Activated CD4-positive, alpha-beta memory T cell treated with anti-CD3 and anti-CD28 coated beads, Interleukin-2, amount 10 ng/mL, durations not matched to agents 7 days and 5 days (primary cell): ENCODE measurements at regions not wholly inside any gene's neighbourhood (a gene's known extent, or its start where the extent isn't known, plus 50 kb on each side); places are given as distances from the start of the nearest gene placed in this dataset.
"Not testable (repeated sequence)": the region's sequence is repeated elsewhere in the genome, so short reads cannot be mapped to it uniquely, and the experiment has no call there.

Source experiments
- CTCF ChIA-PET: fragments of 350-600 bp; sonication (Branson Sonifier 250); formaldehyde crosslinking; loops from one replicate; lab custom pipeline; 2021; ENCODE audit warnings: antibody characterized with exemption, inconsistent platforms; lab: Charles Lee
- POLR2A ChIA-PET: fragments of 350-600 bp; sonication (Branson Sonifier 250); formaldehyde crosslinking; loops from one replicate; lab custom pipeline; 2021; ENCODE audit warnings: antibody characterized with exemption; lab: Charles Lee
- DNase-seq: peaks from one replicate; pipeline ENCODE4 v3.0.0-alpha.2; 2020
- H3K27ac Mint-ChIP-seq: one replicate; pipeline ENCODE4 v1.8.0; 2021; ENCODE audit warnings: mild to moderate bottlenecking, mixed read lengths
- H3K27me3 Mint-ChIP-seq: one replicate; pipeline ENCODE4 v1.8.0; 2021; ENCODE audit warnings: mixed read lengths
- H3K36me3 Mint-ChIP-seq: one replicate; pipeline ENCODE4 v1.8.0; 2021; ENCODE audit warnings: low read depth, mixed read lengths
- H3K4me1 Mint-ChIP-seq: one replicate; pipeline ENCODE4 v1.8.0; 2021; ENCODE audit warnings: mixed read lengths
- H3K4me3 Mint-ChIP-seq: one replicate; pipeline ENCODE4 v1.8.0; 2021; ENCODE audit warnings: mild to moderate bottlenecking, mixed read lengths
- H3K9me3 Mint-ChIP-seq: one replicate; pipeline ENCODE4 v1.8.0; 2021; ENCODE audit warnings: mixed read lengths

DNA sequence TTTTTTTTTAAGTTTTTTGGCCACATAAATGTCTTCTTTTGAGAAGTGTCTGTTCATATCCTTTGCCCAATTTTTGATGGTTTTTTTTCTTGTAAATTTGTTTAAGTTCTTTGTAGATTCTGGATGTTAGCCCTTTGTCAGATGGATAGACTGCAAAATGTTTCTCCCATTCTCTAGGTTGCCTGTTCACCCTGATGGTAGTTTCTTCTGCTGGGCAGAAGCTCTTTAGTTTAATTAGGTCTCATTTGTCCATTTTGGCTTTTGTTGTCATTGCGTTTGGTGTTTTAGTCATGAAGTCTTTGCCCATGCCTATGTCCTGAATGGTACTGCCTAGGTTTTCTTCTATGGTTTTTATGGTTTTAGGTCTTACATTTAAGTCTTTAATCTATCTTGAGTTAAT, 320.9 kb upstream of the SETBP1 start:
- H3K9me3 Mint-ChIP-seq, CTCF ChIA-PET, H3K27me3 Mint-ChIP-seq, H3K4me3 Mint-ChIP-seq, H3K36me3 Mint-ChIP-seq, H3K27ac Mint-ChIP-seq, DNase-seq, POLR2A ChIA-PET, H3K4me1 Mint-ChIP-seq: not testable (repeated sequence)

- POLR2A ChIA-PET, H3K4me1 Mint-ChIP-seq, H3K36me3 Mint-ChIP-seq, DNase-seq, H3K27me3 Mint-ChIP-seq, H3K27ac Mint-ChIP-seq, H3K4me3 Mint-ChIP-seq, H3K9me3 Mint-ChIP-seq, CTCF ChIA-PET: not testable (repeated sequence)
Measured at GRCh38 chr18:44362213-44362612, 318.5 kb upstream of the SETBP1 start.

DNA sequence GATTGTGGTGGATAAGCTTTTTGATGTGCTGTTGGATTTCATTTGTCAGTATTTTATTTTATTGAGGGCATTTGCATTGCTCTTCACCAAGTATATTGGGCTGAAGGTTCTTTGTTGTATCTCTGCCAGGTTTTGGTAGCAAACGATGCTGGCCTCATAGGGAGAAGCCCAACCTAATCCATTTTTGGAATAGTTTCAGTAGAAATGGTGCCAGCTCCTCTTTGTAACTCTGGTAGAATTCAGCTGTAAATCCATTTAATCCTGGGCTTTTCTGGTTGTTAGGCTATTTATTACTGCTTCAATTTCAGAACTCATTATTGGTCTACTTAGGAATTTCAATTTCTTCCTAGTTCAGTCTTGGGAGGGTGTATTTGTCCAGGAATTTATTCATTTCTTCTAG, 309.8 kb upstream of the SETBP1 start:
- no peaks in the 10 kb centered on the region for H3K27me3 Mint-ChIP-seq
- DNase-seq: no peak

GRCh38 chr18:44374966-44375365, 305.7 kb upstream of the SETBP1 start:
- Mint-ChIP-seq H3K27ac (no peak overlapping the region), H3K27me3 (no peaks in the 10 kb centered on the region)

More for the DNA sequence above, 309.8 kb upstream of the SETBP1 start:
- no peak overlapping the region for H3K4me3 Mint-ChIP-seq
- H3K27ac Mint-ChIP-seq: no peak overlapping the region
- ChIA-PET POLR2A (no interaction called here), CTCF (no interaction called here)
- H3K9me3 Mint-ChIP-seq: peaks cover 9% of the 10 kb centered on the region
- H3K36me3 Mint-ChIP-seq: no peaks in the 10 kb centered on the region
- no peaks in the 10 kb centered on the region for H3K4me1 Mint-ChIP-seq

GRCh38 chr18:44386401-44386800, 294.3 kb upstream of the SETBP1 start:
- POLR2A ChIA-PET: interaction anchor here (0.6 kb wide), 1 partner anchor 275 kb away, joined by 3 read pairs; no protein-coding TSS in a partner anchor
- no peaks in the 10 kb centered on the region for H3K36me3 Mint-ChIP-seq

More at GRCh38 chr18:44374966-44375365, 305.7 kb upstream of the SETBP1 start:
- ChIA-PET CTCF (no interaction called here), POLR2A (no interaction called here)
- DNase-seq: no peak
- peaks cover 9% of the 10 kb centered on the region for H3K9me3 Mint-ChIP-seq
- H3K36me3 Mint-ChIP-seq: no peaks in the 10 kb centered on the region
- H3K4me1 Mint-ChIP-seq: no peaks in the 10 kb centered on the region
- H3K4me3 Mint-ChIP-seq: no peak overlapping the region

GRCh38 chr18:44388329-44388728, 292.4 kb upstream of the SETBP1 start:
- ChIA-PET CTCF (no interaction called here), POLR2A (no interaction called here)
- H3K9me3 Mint-ChIP-seq: no peaks in the 10 kb centered on the region
- DNase-seq: no peak
- no peak overlapping the region for H3K27ac Mint-ChIP-seq
- no peaks in the 10 kb centered on the region for H3K4me1 Mint-ChIP-seq
- H3K36me3 Mint-ChIP-seq: no peaks in the 10 kb centered on the region
- no peaks in the 10 kb centered on the region for H3K27me3 Mint-ChIP-seq
- H3K4me3 Mint-ChIP-seq: no peak overlapping the region

More at GRCh38 chr18:44386401-44386800, 294.3 kb upstream of the SETBP1 start:
- Mint-ChIP-seq H3K27ac (no peak overlapping the region), H3K4me1 (no peaks in the 10 kb centered on the region), H3K9me3 (no peaks in the 10 kb centered on the region), H3K4me3 (no peak overlapping the region), H3K27me3 (no peaks in the 10 kb centered on the region)
- DNase-seq: no peak
- CTCF ChIA-PET: no interaction called here

- Mint-ChIP-seq H3K36me3 (no peaks in the 10 kb centered on the region), H3K9me3 (no peaks in the 10 kb centered on the region), H3K27ac (no peak overlapping the region), H3K4me3 (no peak overlapping the region), H3K27me3 (no peaks in the 10 kb centered on the region), H3K4me1 (no peaks in the 10 kb centered on the region)
- CTCF ChIA-PET: no interaction called here
- POLR2A ChIA-PET: no interaction called here
- DNase-seq: no peak
Measured at GRCh38 chr18:44392933-44393332, 287.8 kb upstream of the SETBP1 start.

DNA sequence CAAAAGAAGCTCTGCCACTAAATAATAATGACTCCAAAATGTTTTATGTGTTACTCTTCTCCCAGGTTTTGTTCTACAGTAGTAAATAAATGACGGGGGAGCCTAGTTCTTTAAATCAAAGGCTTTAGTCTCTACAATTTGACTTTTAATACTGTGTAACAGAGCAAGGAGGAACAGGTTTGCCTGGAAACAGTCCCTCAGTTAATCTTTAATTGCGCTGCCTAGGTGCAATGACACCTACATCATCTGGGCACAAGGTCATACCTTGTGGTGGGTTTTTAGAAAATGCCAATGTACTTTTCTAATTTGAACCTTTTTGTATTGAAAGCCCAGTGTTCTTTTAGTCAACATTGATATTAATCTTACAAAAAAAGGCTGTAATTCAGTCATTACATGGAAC, 287.3 kb upstream of the SETBP1 start:
- Mint-ChIP-seq H3K9me3 (no peaks in the 10 kb centered on the region), H3K36me3 (no peaks in the 10 kb centered on the region), H3K4me3 (no peak overlapping the region), H3K27ac (no peak overlapping the region), H3K4me1 (no peaks in the 10 kb centered on the region), H3K27me3 (no peaks in the 10 kb centered on the region)
- ChIA-PET POLR2A (no interaction called here), CTCF (no interaction called here)
- no peak for DNase-seq

- no peak overlapping the region for H3K4me3 Mint-ChIP-seq
- ChIA-PET CTCF (no interaction called here), POLR2A (no interaction called here)
- no peaks in the 10 kb centered on the region for H3K4me1 Mint-ChIP-seq
- H3K27me3 Mint-ChIP-seq: no peaks in the 10 kb centered on the region
- DNase-seq: no peak
- no peaks in the 10 kb centered on the region for H3K9me3 Mint-ChIP-seq
- H3K36me3 Mint-ChIP-seq: no peaks in the 10 kb centered on the region
- H3K27ac Mint-ChIP-seq: no peak overlapping the region
Measured at GRCh38 chr18:44396550-44396949, 284.1 kb upstream of the SETBP1 start.

DNA sequence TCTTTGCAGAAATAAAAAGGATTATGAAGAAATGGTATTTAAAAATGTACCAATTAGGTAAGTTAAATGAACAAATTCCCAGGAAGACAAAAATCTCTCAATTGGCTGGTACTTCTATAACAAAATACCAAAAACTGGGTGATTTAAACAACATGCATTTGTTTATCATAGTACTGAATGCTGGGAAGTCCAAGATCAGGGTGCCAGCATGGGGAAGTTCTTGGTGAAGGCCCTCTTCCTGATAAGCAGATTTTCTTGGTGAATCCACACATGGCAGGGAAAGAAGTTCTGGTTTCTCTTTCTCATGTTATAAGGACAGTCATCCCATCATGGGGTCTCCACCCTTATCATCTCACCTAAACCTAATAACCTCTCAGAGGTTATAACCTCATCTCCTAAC, 271.6 kb upstream of the SETBP1 start:
- H3K36me3 Mint-ChIP-seq: no peaks in the 10 kb centered on the region
- H3K27me3 Mint-ChIP-seq: no peaks in the 10 kb centered on the region
- no peak overlapping the region for H3K27ac Mint-ChIP-seq
- no peaks in the 10 kb centered on the region for H3K4me1 Mint-ChIP-seq
- CTCF ChIA-PET: no interaction called here
- no peaks in the 10 kb centered on the region for H3K9me3 Mint-ChIP-seq
- POLR2A ChIA-PET: no interaction called here
- no peak for DNase-seq
- no peak overlapping the region for H3K4me3 Mint-ChIP-seq

GRCh38 chr18:44409515-44409914, 271.2 kb upstream of the SETBP1 start:
- no peak for DNase-seq
- H3K4me1 Mint-ChIP-seq: no peaks in the 10 kb centered on the region
- ChIA-PET CTCF (no interaction called here), POLR2A (no interaction called here)
- no peaks in the 10 kb centered on the region for H3K9me3 Mint-ChIP-seq
- no peak overlapping the region for H3K27ac Mint-ChIP-seq
- H3K36me3 Mint-ChIP-seq: no peaks in the 10 kb centered on the region
- H3K4me3 Mint-ChIP-seq: no peak overlapping the region
- H3K27me3 Mint-ChIP-seq: no peaks in the 10 kb centered on the region

- no peak for DNase-seq
- H3K4me1 Mint-ChIP-seq: no peaks in the 10 kb centered on the region
- ChIA-PET CTCF (no interaction called here), POLR2A (interaction anchor here (0.6 kb wide), 1 partner anchor 11 kb away, joined by 3 read pairs; no protein-coding TSS in a partner anchor)
- H3K27me3 Mint-ChIP-seq: no peaks in the 10 kb centered on the region
- no peak overlapping the region for H3K4me3 Mint-ChIP-seq
- H3K36me3 Mint-ChIP-seq: no peaks in the 10 kb centered on the region
- H3K27ac Mint-ChIP-seq: no peak overlapping the region
- H3K9me3 Mint-ChIP-seq: no peaks in the 10 kb centered on the region
Measured at GRCh38 chr18:44410740-44411139, 269.9 kb upstream of the SETBP1 start.

DNA sequence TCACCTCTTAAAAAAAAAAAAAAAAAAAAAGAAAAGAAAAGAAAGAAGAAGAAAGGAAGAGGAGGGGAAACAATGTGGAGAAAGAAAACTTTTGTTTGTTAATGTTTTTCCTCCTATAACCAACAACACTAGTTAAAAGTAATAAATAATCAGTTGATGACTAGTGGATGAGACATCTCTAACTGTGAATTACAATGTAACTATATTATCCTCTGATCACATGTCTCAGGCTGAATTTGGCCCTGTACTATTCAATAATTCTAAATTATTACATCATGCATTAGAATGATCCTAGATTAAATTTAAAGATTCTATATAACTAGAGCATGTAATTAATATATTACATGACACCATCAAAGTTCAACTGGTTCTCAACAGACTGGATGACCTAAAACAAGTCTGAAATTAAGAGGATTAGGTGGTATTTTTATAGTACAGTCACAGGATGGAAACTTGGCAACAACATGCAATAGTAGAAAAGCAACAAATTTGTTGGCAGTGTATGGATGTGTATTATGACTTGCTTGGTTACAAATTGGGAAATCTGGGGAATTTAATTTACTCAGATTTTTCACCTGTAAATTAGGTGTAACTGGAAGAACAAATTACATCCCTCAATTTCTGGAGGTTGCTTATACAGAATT, 269.3 kb upstream of the SETBP1 start:
- Mint-ChIP-seq H3K27ac (no peak overlapping the region), H3K9me3 (no peaks in the 10 kb centered on the region), H3K4me3 (no peak overlapping the region), H3K36me3 (no peaks in the 10 kb centered on the region), H3K4me1 (no peaks in the 10 kb centered on the region), H3K27me3 (no peaks in the 10 kb centered on the region)
- POLR2A ChIA-PET: interaction anchor here (0.6 kb wide), 1 partner anchor 12 kb away, joined by 3 read pairs; no protein-coding TSS in a partner anchor
- no peak for DNase-seq
- CTCF ChIA-PET: no interaction called here

GRCh38 chr18:44411976-44412375, 268.7 kb upstream of the SETBP1 start:
- no peaks in the 10 kb centered on the region for H3K36me3 Mint-ChIP-seq
- H3K27me3 Mint-ChIP-seq: no peaks in the 10 kb centered on the region
- no peak overlapping the region for H3K27ac Mint-ChIP-seq
- H3K9me3 Mint-ChIP-seq: peaks cover under 1% of the 10 kb centered on the region
- no peak overlapping the region for H3K4me3 Mint-ChIP-seq
- DNase-seq: no peak
- H3K4me1 Mint-ChIP-seq: no peaks in the 10 kb centered on the region
- ChIA-PET CTCF (no interaction called here), POLR2A (no interaction called here)
